ENCODE measurements at regions not wholly inside any gene's neighbourhood (a gene's known extent, or its start where the extent isn't known, plus 50 kb on each side); places are given as distances from the start of the nearest gene placed in this dataset.

- Histone ChIP-seq H3K4me3 (ENCODE audit: low read depth, low read length) (no peak overlapping the region), H3K27me3 (replicated peaks; ENCODE audit: control insufficient read depth, insufficient read depth, low read length) (no peaks in the 10 kb centered on the region), H3K4me1 (peaks cover 3% of the 10 kb centered on the region; the same call in 1 of the 2 replicates), H3K36me3 (ENCODE audit: control insufficient read depth, insufficient read depth, low read length) (no peaks in the 10 kb centered on the region), H3K9me3 (no peaks in the 10 kb centered on the region)
- no peaks in the 10 kb centered on the region for H3K36me3 Mint-ChIP-seq (ENCODE audit: insufficient read depth, unreplicated experiment)
- H3K4me3 Mint-ChIP-seq (ENCODE audit: unreplicated experiment) = no peak overlapping the region
- no peak for DNase-seq
- no peak for TF ChIP-seq CTCF (IDR thresholded peaks at IDR 0.05; ENCODE audit: insufficient read depth in 1 of 2, low read depth in 1 of 2, low read length in 1 of 2, severe bottlenecking in 1 of 2, unreplicated experiment in 1 of 2)
- intact Hi-C loops (cut with micrococcal nuclease; ENCODE audit: unreplicated experiment) = no loop called here
- BruUV-seq (replicated peaks) = no TSS peak
- no peaks in the 10 kb centered on the region for H3K9me3 Mint-ChIP-seq (ENCODE audit: unreplicated experiment)
- peaks cover 7% of the 10 kb centered on the region for H3K4me1 Mint-ChIP-seq (ENCODE audit: low read depth, unreplicated experiment)
- CTCF ChIA-PET = no interaction called here
- POLR2A ChIA-PET = no interaction called here
- H3K27ac Mint-ChIP-seq (ENCODE audit: unreplicated experiment) = no peak overlapping the region
- no peaks in the 10 kb centered on the region for H3K27me3 Mint-ChIP-seq (ENCODE audit: insufficient read depth, unreplicated experiment)
Observed at GRCh38 chr1:178639326-178639725, 85.7 kb upstream of the RALGPS2 start.

- Histone ChIP-seq H3K27me3 (replicated peaks; ENCODE audit: control insufficient read depth, insufficient read depth, low read length) (no peaks in the 10 kb centered on the region), H3K9me3 (no peaks in the 10 kb centered on the region), H3K4me1 (no peaks in the 10 kb centered on the region), H3K36me3 (ENCODE audit: control insufficient read depth, insufficient read depth, low read length) (no peaks in the 10 kb centered on the region), H3K4me3 (ENCODE audit: low read depth, low read length) (no peak overlapping the region)
- BruUV-seq (replicated peaks) = no TSS peak
- H3K27ac Mint-ChIP-seq (ENCODE audit: unreplicated experiment) = no peak overlapping the region
- TF ChIP-seq CTCF (IDR thresholded peaks at IDR 0.05; ENCODE audit: insufficient read depth in 1 of 2, low read depth in 1 of 2, low read length in 1 of 2, severe bottlenecking in 1 of 2, unreplicated experiment in 1 of 2) = no peak
- DNase-seq = no peak
- no peaks in the 10 kb centered on the region for H3K27me3 Mint-ChIP-seq (ENCODE audit: insufficient read depth, unreplicated experiment)
- no peaks in the 10 kb centered on the region for H3K9me3 Mint-ChIP-seq (ENCODE audit: unreplicated experiment)
- CTCF ChIA-PET = no interaction called here
- H3K4me1 Mint-ChIP-seq (ENCODE audit: low read depth, unreplicated experiment) = no peaks in the 10 kb centered on the region
- intact Hi-C loops (cut with micrococcal nuclease; ENCODE audit: unreplicated experiment) = no loop called here
- H3K36me3 Mint-ChIP-seq (ENCODE audit: insufficient read depth, unreplicated experiment) = no peaks in the 10 kb centered on the region
- H3K4me3 Mint-ChIP-seq (ENCODE audit: unreplicated experiment) = no peak overlapping the region
- POLR2A ChIA-PET = no interaction called here
Observed at GRCh38 chr1:178642282-178642681, 82.8 kb upstream of the RALGPS2 start.

GRCh38 chr1:178643349-178643748 is 81.7 kb upstream of the RALGPS2 start:
- Histone ChIP-seq H3K4me1 (no peaks in the 10 kb centered on the region), H3K36me3 (ENCODE audit: control insufficient read depth, insufficient read depth, low read length) (no peaks in the 10 kb centered on the region), H3K4me3 (ENCODE audit: low read depth, low read length) (no peak overlapping the region), H3K9me3 (no peaks in the 10 kb centered on the region), H3K27me3 (replicated peaks; ENCODE audit: control insufficient read depth, insufficient read depth, low read length) (no peaks in the 10 kb centered on the region)
- Mint-ChIP-seq H3K9me3 (ENCODE audit: unreplicated experiment) (no peaks in the 10 kb centered on the region), H3K4me1 (ENCODE audit: low read depth, unreplicated experiment) (peaks cover 6% of the 10 kb centered on the region), H3K27ac (ENCODE audit: unreplicated experiment) (no peak overlapping the region), H3K4me3 (ENCODE audit: unreplicated experiment) (no peak overlapping the region), H3K36me3 (ENCODE audit: insufficient read depth, unreplicated experiment) (no peaks in the 10 kb centered on the region), H3K27me3 (ENCODE audit: insufficient read depth, unreplicated experiment) (no peaks in the 10 kb centered on the region)
- intact Hi-C loops (cut with micrococcal nuclease; ENCODE audit: unreplicated experiment) = no loop called here
- ChIA-PET CTCF (no interaction called here), POLR2A (no interaction called here)
- BruUV-seq (replicated peaks) = no TSS peak
- no peak for DNase-seq
- no peak for TF ChIP-seq CTCF (IDR thresholded peaks at IDR 0.05; ENCODE audit: insufficient read depth in 1 of 2, low read depth in 1 of 2, low read length in 1 of 2, severe bottlenecking in 1 of 2, unreplicated experiment in 1 of 2)

Measured in Caco-2 (cell line).